HEK293T (cell line): ENCODE measurements at regions not wholly inside any gene's neighbourhood (a gene's known extent, or its start where the extent isn't known, plus 50 kb on each side); places are given as distances from the start of the nearest gene placed in this dataset.

Experiments
- CTCF ChIA-PET: fragments of 350-600 bp; formaldehyde crosslinking; extraction: SDS; loops from one replicate; lab custom pipeline; 2021; ENCODE audit warnings: antibody characterized with exemption, inconsistent platforms; lab: Yijun Ruan, JAX
- POLR2A ChIA-PET: fragments of 350-600 bp; formaldehyde crosslinking; extraction: SDS; loops from one replicate; lab custom pipeline; 2020; ENCODE audit warnings: antibody characterized with exemption, inconsistent platforms; lab: Yijun Ruan, JAX
- DNase-seq: peaks from one replicate; pipeline ENCODE4 v3.0.0; 2012; ENCODE audit warnings: mixed read lengths; ENCODE audit errors: extremely low spot score
- ARNT ChIP-seq: fragments of 450-650 bp; IDR thresholded peaks from 2 replicates; pipeline ENCODE4 v1.6.1; 2017; ENCODE audit warnings: mild to moderate bottlenecking
- BHLHE40 ChIP-seq: fragments of 450-650 bp; IDR thresholded peaks from 2 replicates; pipeline ENCODE4 v1.6.1; 2016; ENCODE audit warnings: mild to moderate bottlenecking, moderate library complexity, borderline replicate concordance
- CTBP1 ChIP-seq: fragments of 450-650 bp; IDR thresholded peaks from 2 replicates; pipeline ENCODE4 v1.6.1; 2016; ENCODE audit warnings: borderline replicate concordance
- ELF4 ChIP-seq: fragments of 450-650 bp; IDR thresholded peaks from 2 replicates; pipeline ENCODE4 v1.6.1; 2017; ENCODE audit warnings: antibody characterized with exemption
- FOXA1 ChIP-seq: fragments of 450-650 bp; IDR thresholded peaks from 2 replicates; pipeline ENCODE4 v1.6.1; 2016; ENCODE audit warnings: mild to moderate bottlenecking
- FOXK2 ChIP-seq: fragments of 450-650 bp; IDR thresholded peaks from 2 replicates; pipeline ENCODE4 v1.6.1; 2016; ENCODE audit warnings: mild to moderate bottlenecking
- FOXM1 ChIP-seq: fragments of 450-650 bp; IDR thresholded peaks from 2 replicates; pipeline ENCODE4 v1.6.1; 2017; ENCODE audit warnings: mild to moderate bottlenecking, borderline replicate concordance
- HDGF ChIP-seq: fragments of 450-650 bp; IDR thresholded peaks from 2 replicates; pipeline ENCODE4 v1.6.1; 2017; ENCODE audit warnings: antibody characterized with exemption, borderline replicate concordance
- L3MBTL2 ChIP-seq: fragments of 450-650 bp; conservative IDR thresholded peaks from 2 replicates; pipeline ENCODE4 v1.6.1; 2016; ENCODE audit warnings: mild to moderate bottlenecking
- LEF1 ChIP-seq: fragments of 450-650 bp; IDR thresholded peaks from 2 replicates; pipeline ENCODE4 v1.6.1; 2017; ENCODE audit warnings: mild to moderate bottlenecking, borderline replicate concordance
- NFRKB ChIP-seq: fragments of 450-650 bp; IDR thresholded peaks from 2 replicates; pipeline ENCODE4 v1.6.1; 2016; ENCODE audit warnings: mild to moderate bottlenecking, moderate library complexity
- PKNOX1 ChIP-seq: fragments of 450-650 bp; IDR thresholded peaks from 2 replicates; pipeline ENCODE4 v1.6.1; 2016
- SP1 ChIP-seq: fragments of 450-650 bp; IDR thresholded peaks from 2 replicates; pipeline ENCODE4 v1.6.1; 2017
- SUZ12 ChIP-seq: fragments of 450-650 bp; IDR thresholded peaks from 2 replicates; pipeline ENCODE4 v1.6.1; 2016; ENCODE audit warnings: mild to moderate bottlenecking
- TARDBP ChIP-seq: fragments of 450-650 bp; IDR thresholded peaks from 2 replicates; pipeline ENCODE4 v1.6.1; 2016
- ZNF384 ChIP-seq: fragments of 450-650 bp; IDR thresholded peaks from 2 replicates; pipeline ENCODE4 v1.6.1; 2016

- no peak for DNase-seq
- POLR2A ChIA-PET: no interaction called here
- TF ChIP-seq ARNT: no peak
- no peak for TF ChIP-seq FOXM1
- no peak for TF ChIP-seq PKNOX1
- no peak for TF ChIP-seq HDGF
- no peak for TF ChIP-seq ZNF384
- no peak for TF ChIP-seq CTBP1
- TF ChIP-seq NFRKB: no peak
- TF ChIP-seq L3MBTL2: no peak
- no peak for TF ChIP-seq TARDBP
- no peak for TF ChIP-seq BHLHE40
- TF ChIP-seq ELF4: no peak
- TF ChIP-seq LEF1: no peak
- no peak for TF ChIP-seq SUZ12
- TF ChIP-seq SP1: no peak
- CTCF ChIA-PET: interaction anchor here (0.7 kb wide), 1 partner anchor 443 kb away, joined by 5 read pairs; no protein-coding TSS in a partner anchor
Measured at GRCh38 chr2:163417596-163418337, 318.0 kb downstream of the FIGN start.

GRCh38 chr2:163414121-163414520 lies 321.7 kb downstream of the FIGN start:
- ChIA-PET CTCF (interaction anchor here (0.6 kb wide), 1 partner anchor 1193 kb away, joined by 4 read pairs; no protein-coding TSS in a partner anchor), POLR2A (no interaction called here)
- TF ChIP-seq LEF1 (no peak), FOXA1 (no peak), CTBP1 (no peak), ELF4 (no peak), BHLHE40 (no peak), FOXM1 (no peak), ZNF384 (no peak), TARDBP (no peak), L3MBTL2 (no peak), NFRKB (no peak), SUZ12 (no peak), ARNT (no peak), HDGF (no peak), SP1 (no peak), PKNOX1 (no peak), FOXK2 (no peak)
- no peak for DNase-seq

- POLR2A ChIA-PET: no interaction called here
- TF ChIP-seq ELF4: no peak
- TF ChIP-seq BHLHE40: no peak
- no peak for TF ChIP-seq SUZ12
- TF ChIP-seq TARDBP: no peak
- TF ChIP-seq SP1: no peak
- no peak for DNase-seq
- CTCF ChIA-PET: no interaction called here
Measured at GRCh38 chr2:163407296-163407695, 328.5 kb downstream of the FIGN start.

DNA sequence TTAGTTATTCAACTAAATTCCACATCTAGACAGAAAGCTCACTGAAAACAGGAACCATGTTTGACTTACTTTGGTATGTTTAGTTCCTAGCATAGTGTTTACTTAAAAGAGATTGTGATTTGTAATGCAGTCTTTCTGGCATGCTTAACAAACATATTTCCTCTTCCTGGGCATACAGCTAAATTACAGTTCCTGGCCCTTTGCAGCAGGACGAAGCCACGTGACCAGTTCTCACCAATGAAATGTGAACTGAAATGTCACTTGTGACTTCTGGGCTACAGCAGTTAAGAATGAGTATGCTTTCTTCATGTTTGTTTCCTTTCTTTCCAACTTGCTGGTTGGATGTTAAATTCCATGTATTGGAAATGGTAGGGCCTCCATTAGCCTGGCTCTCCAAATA lies 330.5 kb downstream of the FIGN start:
- CTCF ChIA-PET: no interaction called here
- TF ChIP-seq FOXK2: no peak
- TF ChIP-seq SP1: no peak
- TF ChIP-seq TARDBP: no peak
- TF ChIP-seq CTBP1: no peak
- no peak for TF ChIP-seq ARNT
- no peak for TF ChIP-seq L3MBTL2
- no peak for TF ChIP-seq ZNF384
- TF ChIP-seq LEF1: no peak
- no peak for TF ChIP-seq FOXM1
- no peak for TF ChIP-seq NFRKB
- TF ChIP-seq BHLHE40: no peak
- no peak for TF ChIP-seq PKNOX1
- TF ChIP-seq SUZ12: no peak
- no peak for TF ChIP-seq FOXA1
- TF ChIP-seq ELF4: no peak
- no peak for TF ChIP-seq HDGF
- DNase-seq: no peak
- POLR2A ChIA-PET: no interaction called here

GRCh38 chr2:163401481-163401880 lies 334.3 kb downstream of the FIGN start:
- TF ChIP-seq NFRKB (no peak), SP1 (no peak), ZNF384 (no peak), HDGF (no peak), BHLHE40 (no peak), L3MBTL2 (no peak), FOXA1 (no peak), ELF4 (no peak), ARNT (no peak), CTBP1 (no peak), TARDBP (no peak), FOXK2 (no peak)
- CTCF ChIA-PET: no interaction called here
- POLR2A ChIA-PET: no interaction called here
- DNase-seq: no peak

DNA sequence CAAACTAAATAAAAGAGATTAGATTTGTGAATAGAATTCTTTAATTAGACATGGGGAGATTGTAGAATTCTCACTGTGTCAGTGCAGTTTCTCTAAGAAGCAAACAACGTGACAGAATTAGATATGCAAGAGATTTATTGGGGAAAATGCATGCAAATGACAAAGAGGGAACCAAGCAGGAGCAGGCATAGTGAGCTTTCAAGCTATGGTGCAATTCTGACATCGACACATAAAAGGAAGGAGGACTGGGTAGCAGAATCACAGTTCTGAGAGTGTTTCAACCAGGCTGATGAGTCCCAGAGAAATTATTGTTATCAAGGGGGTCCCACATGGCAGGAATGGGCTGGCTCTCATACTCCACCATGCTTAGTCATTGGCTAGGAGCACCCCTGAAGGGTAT lies 338.4 kb downstream of the FIGN start:
- CTCF ChIA-PET: no interaction called here
- TF ChIP-seq FOXK2: no peak
- no peak for TF ChIP-seq L3MBTL2
- TF ChIP-seq HDGF: no peak
- TF ChIP-seq ELF4: no peak
- TF ChIP-seq TARDBP: no peak
- POLR2A ChIA-PET: no interaction called here
- no peak for DNase-seq
